ENCODE measurements at regions not wholly inside any gene's neighbourhood (a gene's known extent, or its start where the extent isn't known, plus 50 kb on each side); places are given as distances from the start of the nearest gene placed in this dataset.

GRCh38 chr10:57806675-57807074 is 461.0 kb downstream of the IPMK start:
- TF ChIP-seq CTCF (conservative IDR thresholded peaks at IDR 0.05; ENCODE audit: low read depth, low read length): no peak
- no peak for TF ChIP-seq EZH2 (IDR thresholded peaks at IDR 0.05; ENCODE audit: borderline replicate concordance, low read depth, low read length, poor library complexity, severe bottlenecking)
